Stimulated activated memory B cell treated with anti-CD40 and anti-IgM and Interleukin-4, amounts not matched to agents 10 μg/mL and 1 μg/mL and 100 μg/mL, for 72 hours (primary cell): ENCODE measurements at regions not wholly inside any gene's neighbourhood (a gene's known extent, or its start where the extent isn't known, plus 50 kb on each side); places are given as distances from the start of the nearest gene placed in this dataset.

Experiments used
- ATAC-seq: fragments of 150-1000 bp; cut with Tn5 transposase; 2 replicates; pipeline ENCODE4 v1.10.0; 2021
- H3K27ac Mint-ChIP-seq: one replicate; pipeline ENCODE4 v1.8.0; 2022; ENCODE audit warnings: mild to moderate bottlenecking, mixed read lengths
- H3K27me3 Mint-ChIP-seq: one replicate; pipeline ENCODE4 v1.8.0; 2022; ENCODE audit warnings: mixed read lengths
- H3K36me3 Mint-ChIP-seq: one replicate; pipeline ENCODE4 v1.8.0; 2022; ENCODE audit warnings: mixed read lengths
- H3K4me1 Mint-ChIP-seq: one replicate; pipeline ENCODE4 v1.8.0; 2022; ENCODE audit warnings: mixed read lengths
- H3K4me3 Mint-ChIP-seq: one replicate; pipeline ENCODE4 v1.8.0; 2022; ENCODE audit warnings: mild to moderate bottlenecking, moderate library complexity, mixed read lengths
- H3K9me3 Mint-ChIP-seq: one replicate; pipeline ENCODE4 v1.8.0; 2022; ENCODE audit warnings: mixed read lengths

- H3K4me3 Mint-ChIP-seq: peak overlapping the region; percentile 73
- peak; percentile 72 for ATAC-seq
- H3K27ac Mint-ChIP-seq: peak overlapping the region; percentile 95
- peaks cover 42% of the 10 kb centered on the region for H3K4me1 Mint-ChIP-seq
- no peaks in the 10 kb centered on the region for H3K36me3 Mint-ChIP-seq
- no peaks in the 10 kb centered on the region for H3K27me3 Mint-ChIP-seq
- H3K9me3 Mint-ChIP-seq: no peaks in the 10 kb centered on the region
Observed at GRCh38 chr7:3094701-3095445, 51.2 kb upstream of the CARD11 start.

- Mint-ChIP-seq H3K4me3 (no peak overlapping the region), H3K27ac (no peak overlapping the region), H3K36me3 (no peaks in the 10 kb centered on the region), H3K4me1 (peaks cover 22% of the 10 kb centered on the region), H3K27me3 (no peaks in the 10 kb centered on the region), H3K9me3 (no peaks in the 10 kb centered on the region)
- ATAC-seq: no peak
Observed at GRCh38 chr7:3097734-3098133, 54.1 kb upstream of the CARD11 start.

GRCh38 chr7:3102159-3102558 is 58.5 kb upstream of the CARD11 start:
- no peak for ATAC-seq
- Mint-ChIP-seq H3K4me1 (peaks cover 5% of the 10 kb centered on the region), H3K27me3 (peaks cover 9% of the 10 kb centered on the region), H3K36me3 (no peaks in the 10 kb centered on the region), H3K4me3 (no peak overlapping the region), H3K9me3 (no peaks in the 10 kb centered on the region), H3K27ac (no peak overlapping the region)

- H3K27ac Mint-ChIP-seq: no peak overlapping the region
- peaks cover 17% of the 10 kb centered on the region for H3K4me1 Mint-ChIP-seq
- ATAC-seq: no peak
- H3K27me3 Mint-ChIP-seq: peaks cover 19% of the 10 kb centered on the region
- H3K9me3 Mint-ChIP-seq: no peaks in the 10 kb centered on the region
- H3K36me3 Mint-ChIP-seq: no peaks in the 10 kb centered on the region
- H3K4me3 Mint-ChIP-seq: no peak overlapping the region
Observed at GRCh38 chr7:3103614-3104398, 60.1 kb upstream of the CARD11 start.

- Mint-ChIP-seq H3K36me3 (no peaks in the 10 kb centered on the region), H3K4me1 (peaks cover 17% of the 10 kb centered on the region), H3K27ac (no peak overlapping the region), H3K9me3 (no peaks in the 10 kb centered on the region), H3K4me3 (no peak overlapping the region), H3K27me3 (peaks cover 24% of the 10 kb centered on the region)
- no peak for ATAC-seq
Observed at GRCh38 chr7:3105856-3106255, 62.2 kb upstream of the CARD11 start.

- ATAC-seq: peak; percentile 76
- H3K27me3 Mint-ChIP-seq: peaks cover 24% of the 10 kb centered on the region
- no peak overlapping the region for H3K4me3 Mint-ChIP-seq
- H3K4me1 Mint-ChIP-seq: peaks cover 17% of the 10 kb centered on the region
- H3K36me3 Mint-ChIP-seq: no peaks in the 10 kb centered on the region
- H3K27ac Mint-ChIP-seq: no peak overlapping the region
- H3K9me3 Mint-ChIP-seq: no peaks in the 10 kb centered on the region
Observed at GRCh38 chr7:3106361-3106826, 62.7 kb upstream of the CARD11 start.

GRCh38 chr7:3107228-3107763 is 63.6 kb upstream of the CARD11 start:
- ATAC-seq: no peak
- Mint-ChIP-seq H3K27ac (no peak overlapping the region), H3K4me3 (no peak overlapping the region), H3K36me3 (no peaks in the 10 kb centered on the region), H3K27me3 (peaks cover 24% of the 10 kb centered on the region), H3K4me1 (peaks cover 18% of the 10 kb centered on the region), H3K9me3 (no peaks in the 10 kb centered on the region)

- H3K27ac Mint-ChIP-seq: no peak overlapping the region
- ATAC-seq: no peak
- no peaks in the 10 kb centered on the region for H3K9me3 Mint-ChIP-seq
- peaks cover 2% of the 10 kb centered on the region for H3K36me3 Mint-ChIP-seq
- H3K4me1 Mint-ChIP-seq: peaks cover 25% of the 10 kb centered on the region
- H3K27me3 Mint-ChIP-seq: peaks cover 24% of the 10 kb centered on the region
- H3K4me3 Mint-ChIP-seq: no peak overlapping the region
Observed at GRCh38 chr7:3107889-3108570, 64.4 kb upstream of the CARD11 start.

GRCh38 chr7:3109311-3109915 is 65.7 kb upstream of the CARD11 start:
- H3K36me3 Mint-ChIP-seq: peaks cover 7% of the 10 kb centered on the region
- no peak overlapping the region for H3K27ac Mint-ChIP-seq
- peaks cover 24% of the 10 kb centered on the region for H3K27me3 Mint-ChIP-seq
- peaks cover 29% of the 10 kb centered on the region for H3K4me1 Mint-ChIP-seq
- H3K4me3 Mint-ChIP-seq: no peak overlapping the region
- H3K9me3 Mint-ChIP-seq: no peaks in the 10 kb centered on the region
- ATAC-seq: no peak

- Mint-ChIP-seq H3K36me3 (peaks cover 7% of the 10 kb centered on the region), H3K27ac (no peak overlapping the region), H3K9me3 (no peaks in the 10 kb centered on the region), H3K4me1 (peaks cover 32% of the 10 kb centered on the region), H3K27me3 (peaks cover 44% of the 10 kb centered on the region), H3K4me3 (no peak overlapping the region)
- ATAC-seq: peak; percentile 47
Observed at GRCh38 chr7:3112479-3113134, 68.9 kb upstream of the CARD11 start.

GRCh38 chr7:3114917-3115316 is 71.2 kb upstream of the CARD11 start:
- H3K36me3 Mint-ChIP-seq: peaks cover 8% of the 10 kb centered on the region
- H3K4me3 Mint-ChIP-seq: no peak overlapping the region
- no peak for ATAC-seq
- peaks cover 35% of the 10 kb centered on the region for H3K27me3 Mint-ChIP-seq
- peaks cover under 1% of the 10 kb centered on the region for H3K9me3 Mint-ChIP-seq
- H3K4me1 Mint-ChIP-seq: peaks cover 30% of the 10 kb centered on the region
- no peak overlapping the region for H3K27ac Mint-ChIP-seq

GRCh38 chr7:3117081-3117480 is 73.4 kb upstream of the CARD11 start:
- Mint-ChIP-seq H3K4me3 (peak overlapping the region; percentile 24), H3K36me3 (peaks cover 19% of the 10 kb centered on the region), H3K4me1 (peaks cover 30% of the 10 kb centered on the region), H3K27me3 (peaks cover 44% of the 10 kb centered on the region), H3K9me3 (peaks cover 8% of the 10 kb centered on the region), H3K27ac (peak overlapping the region; percentile 50)
- no peak for ATAC-seq

- Mint-ChIP-seq H3K27ac (peak overlapping the region; percentile 50), H3K4me3 (peak overlapping the region; percentile 55), H3K27me3 (peaks cover 50% of the 10 kb centered on the region), H3K9me3 (peaks cover 8% of the 10 kb centered on the region), H3K4me1 (peaks cover 26% of the 10 kb centered on the region), H3K36me3 (peaks cover 19% of the 10 kb centered on the region)
- peak; percentile 57 for ATAC-seq
Observed at GRCh38 chr7:3117488-3118231, 74.0 kb upstream of the CARD11 start.
